ENCODE measurements at regions not wholly inside any gene's neighbourhood (a gene's known extent, or its start where the extent isn't known, plus 50 kb on each side); places are given as distances from the start of the nearest gene placed in this dataset.
A peak's percentile ranks its signal among the peaks of the same experiment; 100 is the strongest.
"Not testable (repeated sequence)": the region's sequence is repeated elsewhere in the genome, so short reads cannot be mapped to it uniquely, and the experiment has no call there.

DNA sequence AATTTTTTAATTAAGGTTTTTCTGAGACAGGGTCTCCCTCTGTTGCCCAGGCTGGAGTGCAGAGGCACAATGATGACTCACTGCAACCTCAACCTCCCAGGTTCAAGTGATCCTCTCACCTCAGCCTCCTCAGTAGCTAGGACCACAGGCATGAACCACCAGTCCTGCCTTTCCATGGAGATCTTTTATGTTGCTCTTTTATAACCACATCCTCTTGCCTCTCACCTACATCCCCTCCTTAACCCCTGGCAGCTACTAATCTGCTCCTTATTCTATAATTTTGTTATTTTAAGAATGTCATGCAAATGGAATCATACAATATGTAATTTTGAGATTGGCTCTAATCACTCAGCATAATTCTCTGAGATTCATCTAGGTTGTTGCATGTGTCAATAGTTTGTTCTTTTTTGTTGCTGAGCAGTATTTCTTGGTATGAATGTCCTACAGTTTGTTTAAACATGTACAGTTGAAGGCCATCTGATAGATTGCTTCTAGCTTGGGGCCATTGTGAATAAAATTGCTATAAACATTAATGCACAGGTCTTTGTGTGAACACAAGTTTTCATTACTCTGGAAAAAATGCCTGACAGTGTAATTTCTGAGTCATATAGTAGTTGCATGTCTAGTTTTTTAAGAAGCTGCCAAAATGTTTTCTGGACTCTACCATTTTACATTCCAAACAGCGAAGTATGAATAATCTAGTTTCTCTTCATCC, 249.2 kb upstream of the AMIGO2 start:
- no peak for DNase-seq (ENCODE audit: extremely low read depth in 1 of 11, low read depth in 9 of 11, low spot score in 4 of 11)

DNA sequence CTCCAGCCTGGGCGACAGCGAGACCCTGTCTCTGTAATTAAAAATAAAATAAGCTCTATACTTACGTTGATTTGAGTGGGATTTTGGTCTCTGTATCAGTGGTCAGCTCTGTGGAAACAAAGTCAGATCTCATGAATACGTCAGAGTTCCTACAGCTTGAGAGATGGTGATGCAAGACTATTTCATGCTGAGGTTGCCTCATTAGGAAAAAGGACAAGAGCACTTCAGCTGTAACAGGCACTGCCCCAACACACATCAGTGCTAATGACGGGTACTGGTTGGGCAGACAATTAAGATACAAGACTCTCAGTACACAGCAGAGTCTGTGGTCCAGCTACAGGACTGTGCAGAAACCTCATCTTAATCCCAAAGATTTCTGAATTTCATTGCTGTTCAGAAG, 246.4 kb upstream of the AMIGO2 start:
- no peak for DNase-seq (ENCODE audit: extremely low read depth in 1 of 11, low read depth in 9 of 11, low spot score in 4 of 11)

DNA sequence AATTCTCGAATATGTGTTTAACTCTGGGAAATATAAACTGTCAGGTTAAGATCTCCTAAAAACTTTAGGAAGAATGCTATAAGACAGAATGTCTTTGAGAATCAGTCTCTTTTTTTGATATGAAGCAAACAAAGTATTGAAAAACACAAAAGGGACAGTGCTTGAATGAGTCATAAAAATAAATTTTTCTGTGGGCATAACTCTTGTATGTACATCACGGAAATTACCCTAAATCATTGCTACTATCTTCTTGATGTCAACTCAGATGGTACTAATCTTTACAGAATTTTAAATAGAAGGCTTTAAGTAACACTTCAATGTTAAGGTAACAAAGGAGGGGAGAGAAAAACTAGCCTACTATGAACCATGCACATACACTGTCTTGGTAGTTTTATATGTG, 244.0 kb upstream of the AMIGO2 start:
- DNase-seq (ENCODE audit: extremely low read depth in 1 of 11, low read depth in 9 of 11, low spot score in 4 of 11) = no peak

DNA sequence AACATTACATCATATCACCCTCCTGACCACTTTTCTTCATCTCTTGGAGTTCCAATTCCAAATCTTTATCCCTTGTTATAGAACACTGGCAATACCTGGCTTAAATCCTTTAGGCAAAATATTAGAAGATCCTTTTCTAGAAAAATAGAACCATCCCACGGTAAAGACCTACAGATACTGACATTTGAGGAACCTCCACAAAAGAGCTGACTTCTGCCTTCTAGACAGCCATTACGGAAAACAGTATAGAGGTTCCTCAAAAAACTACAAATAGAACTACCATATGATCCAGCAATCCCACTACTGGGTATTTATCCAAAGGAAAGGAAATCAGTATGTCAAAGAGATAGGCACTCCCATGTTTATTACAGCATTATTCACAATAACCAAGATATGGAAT, 241.7 kb upstream of the AMIGO2 start:
- DNase-seq (ENCODE audit: extremely low read depth in 1 of 11, low read depth in 9 of 11, low spot score in 4 of 11) = no peak

GRCh38 chr12:47319746-47320145, 240.0 kb upstream of the AMIGO2 start:
- DNase-seq (ENCODE audit: extremely low read depth in 1 of 11, low read depth in 9 of 11, low spot score in 4 of 11) = no peak

- DNase-seq (ENCODE audit: extremely low read depth in 1 of 11, low read depth in 9 of 11, low spot score in 4 of 11) = no peak
Measured at GRCh38 chr12:47318963-47319362, 239.2 kb upstream of the AMIGO2 start.

DNA sequence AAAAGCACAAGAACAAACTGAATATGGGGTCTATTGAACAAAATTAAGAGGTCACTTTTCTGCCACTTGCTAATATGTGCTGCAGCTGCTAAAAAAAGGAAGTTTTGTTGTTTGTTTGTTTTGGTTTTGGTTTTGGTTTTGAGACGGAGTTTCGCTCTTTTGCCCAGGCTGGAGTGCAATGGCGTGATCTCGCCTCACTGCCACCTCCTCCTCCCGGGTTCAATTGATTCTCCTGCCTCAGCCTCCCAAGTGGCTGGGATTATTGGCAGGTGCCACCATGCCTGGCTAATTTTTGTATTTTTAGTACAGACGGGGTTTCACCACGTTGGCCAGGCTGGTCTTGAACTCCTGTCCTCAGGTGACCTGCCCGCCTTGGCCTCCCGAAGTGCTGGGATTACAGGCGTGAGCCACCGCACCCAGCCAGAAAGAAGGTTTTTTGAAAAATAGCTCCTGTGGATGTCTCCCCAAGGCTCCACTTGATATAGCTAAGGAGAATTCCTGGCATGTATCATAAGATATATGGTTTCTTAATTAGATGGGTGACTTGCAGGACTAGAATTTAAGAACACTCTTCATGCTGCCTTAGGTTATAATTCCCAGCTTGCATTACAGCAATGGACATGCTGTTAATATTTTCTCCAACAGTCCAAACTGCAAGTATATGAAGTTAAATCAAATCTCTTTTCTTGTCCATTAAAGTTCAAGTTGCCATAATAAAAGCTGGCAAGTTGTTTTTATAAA, 237.6 kb upstream of the AMIGO2 start:
- no peak for DNase-seq (ENCODE audit: extremely low read depth in 1 of 11, low read depth in 9 of 11, low spot score in 4 of 11)

DNA sequence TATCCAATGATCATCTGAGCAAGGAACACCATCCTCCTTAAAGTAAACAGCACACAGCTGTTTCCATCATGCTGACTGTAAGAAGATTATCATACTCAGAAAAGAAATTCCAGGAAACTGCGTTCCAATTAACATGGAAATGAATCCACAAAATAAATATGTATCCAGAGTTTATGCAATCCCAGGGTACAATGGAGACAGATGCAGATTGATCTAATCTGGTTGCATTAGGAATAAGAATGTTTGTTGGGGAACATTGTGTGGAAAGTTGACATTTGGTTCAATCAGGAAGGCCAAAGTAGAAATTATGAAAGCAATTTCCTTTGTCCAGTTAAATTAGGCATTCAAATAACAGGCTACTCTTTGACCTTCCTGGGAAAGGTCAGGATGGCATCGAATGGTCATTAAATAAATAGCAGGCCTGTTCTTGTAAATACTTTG, 236.9 kb upstream of the AMIGO2 start:
- DNase-seq (ENCODE audit: extremely low read depth in 1 of 11, low read depth in 9 of 11, low spot score in 4 of 11) = no peak

DNA sequence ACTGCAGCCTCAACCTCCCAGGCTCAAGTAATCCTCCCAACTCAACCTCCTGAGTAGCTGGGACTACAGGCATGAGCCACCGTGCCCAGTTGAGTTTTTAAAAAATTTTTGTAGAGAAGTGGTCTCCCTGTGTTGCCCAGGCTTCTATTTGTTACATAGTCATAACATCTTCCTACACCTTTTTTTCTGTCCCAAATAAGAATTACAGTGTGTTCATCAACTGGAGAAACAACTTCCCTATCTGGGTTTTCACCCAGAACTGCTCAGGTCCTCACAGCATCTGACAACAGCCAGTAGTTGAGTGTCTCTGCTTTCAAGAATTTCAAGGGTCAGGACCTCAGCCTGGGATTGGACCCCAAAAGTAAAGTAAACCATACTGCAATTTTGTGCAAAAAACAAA, 235.2 kb upstream of the AMIGO2 start:
- no peak for DNase-seq (ENCODE audit: extremely low read depth in 1 of 11, low read depth in 9 of 11, low spot score in 4 of 11)

DNA sequence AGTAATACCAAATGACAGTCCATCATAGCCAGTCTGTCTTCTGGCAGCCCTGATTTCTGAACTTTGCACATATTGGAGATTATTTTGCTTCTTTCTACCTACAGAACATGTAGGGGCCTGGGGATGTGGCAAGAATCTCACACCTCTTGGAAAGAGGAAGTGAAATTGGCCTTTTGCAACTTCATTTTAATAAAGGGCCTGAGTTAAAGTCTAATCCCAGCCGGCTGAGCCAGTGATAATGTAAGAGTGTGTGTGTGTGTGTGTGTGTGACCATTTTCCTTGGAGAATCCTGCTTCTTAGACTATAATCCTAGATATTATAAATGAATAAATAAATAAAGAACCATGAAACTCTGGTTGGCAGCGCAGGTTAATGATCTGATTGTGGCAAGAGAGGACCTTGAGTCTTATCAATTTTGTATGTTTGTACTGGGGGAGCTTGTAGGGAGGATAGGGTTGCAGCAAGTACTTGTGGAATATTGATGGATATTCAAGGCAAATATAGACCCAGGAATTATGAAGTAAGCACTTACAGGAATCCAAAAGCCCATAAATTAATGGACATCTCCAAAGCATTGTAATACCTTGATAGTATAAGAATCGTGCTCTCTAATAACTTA, 233.2 kb upstream of the AMIGO2 start:
- DNase-seq (ENCODE audit: extremely low read depth in 1 of 11, low read depth in 9 of 11, low spot score in 4 of 11) = no peak

- DNase-seq (ENCODE audit: extremely low read depth in 1 of 11, low read depth in 9 of 11, low spot score in 4 of 11) = no peak
Measured at GRCh38 chr12:47312147-47312546, 232.4 kb upstream of the AMIGO2 start.

GRCh38 chr12:47311568-47311967, 231.8 kb upstream of the AMIGO2 start:
- no peak for DNase-seq (ENCODE audit: extremely low read depth in 1 of 11, low read depth in 9 of 11, low spot score in 4 of 11)

- DNase-seq (ENCODE audit: extremely low read depth in 1 of 11, low read depth in 9 of 11, low spot score in 4 of 11) = no peak
Measured at GRCh38 chr12:47311010-47311409, 231.3 kb upstream of the AMIGO2 start.

- no peak for DNase-seq (ENCODE audit: extremely low read depth in 1 of 11, low read depth in 9 of 11, low spot score in 4 of 11)
Measured at GRCh38 chr12:47308672-47309071, 228.9 kb upstream of the AMIGO2 start.

DNA sequence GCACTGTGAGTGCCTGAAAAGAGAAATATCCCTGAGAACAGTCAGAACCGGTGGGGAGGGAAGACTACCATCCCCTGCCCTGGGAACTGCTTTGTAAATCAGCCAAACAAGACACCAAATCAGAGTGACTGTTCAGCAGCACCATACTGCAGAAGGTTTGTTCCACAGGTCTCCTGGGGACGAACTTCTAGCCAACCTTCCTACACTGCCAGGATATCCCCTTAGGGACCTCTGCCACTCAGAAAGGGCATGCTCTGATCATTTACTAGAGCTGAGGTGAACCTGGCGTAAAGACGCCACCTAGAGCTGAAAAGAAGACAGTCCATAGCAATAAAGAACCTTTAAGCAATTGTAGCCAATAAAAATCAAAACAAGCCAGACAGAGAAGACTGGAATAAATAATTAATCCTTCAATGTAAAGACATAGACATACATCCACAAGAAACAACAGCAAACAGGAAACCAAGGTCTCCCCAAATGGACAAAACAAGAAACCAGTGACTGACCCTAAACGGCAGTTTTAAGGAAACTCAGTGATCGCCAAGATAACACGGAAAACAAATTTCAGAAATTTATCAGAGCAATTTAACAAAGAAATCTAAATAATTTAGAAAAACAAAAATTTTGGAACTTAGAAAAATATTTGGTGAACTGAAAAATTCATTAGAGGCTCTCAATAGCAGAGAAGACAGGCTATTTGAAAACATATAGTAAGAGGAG, 228.1 kb upstream of the AMIGO2 start:
- peak in 6 of 11 donors; percentile 5 to 21 (median 12) for DNase-seq (ENCODE audit: extremely low read depth in 1 of 11, low read depth in 9 of 11, low spot score in 4 of 11)

- DNase-seq (ENCODE audit: extremely low read depth in 1 of 11, low read depth in 9 of 11, low spot score in 4 of 11) = not testable (repeated sequence)
Measured at GRCh38 chr12:47306773-47307679, 227.3 kb upstream of the AMIGO2 start.

DNA sequence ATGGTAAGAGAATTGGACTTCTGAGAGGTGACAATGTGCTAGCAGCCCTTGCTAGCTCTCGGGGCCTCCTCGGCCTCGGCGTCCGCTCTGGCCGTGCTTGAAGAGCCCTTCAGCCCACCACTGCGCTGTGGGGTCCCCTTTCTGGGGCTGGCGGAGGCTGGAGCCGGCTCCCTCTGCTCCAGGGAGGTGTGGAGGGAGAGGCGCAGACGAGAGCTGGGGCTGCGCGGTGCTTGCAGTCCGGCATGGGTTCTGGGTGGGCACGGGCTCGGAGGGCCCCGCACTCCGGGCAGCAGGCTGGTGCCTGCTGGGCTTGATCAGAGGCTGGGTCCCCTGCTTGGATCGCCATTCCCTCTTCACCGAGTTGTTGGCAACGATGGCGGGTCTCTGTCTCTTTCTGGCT, 226.4 kb upstream of the AMIGO2 start:
- DNase-seq (ENCODE audit: extremely low read depth in 1 of 11, low read depth in 9 of 11, low spot score in 4 of 11) = no peak

GRCh38 chr12:47305464-47305863, 225.7 kb upstream of the AMIGO2 start:
- no peak for DNase-seq (ENCODE audit: extremely low read depth in 1 of 11, low read depth in 9 of 11, low spot score in 4 of 11)
